ENCODE measurements at regions not wholly inside any gene's neighbourhood (a gene's known extent, or its start where the extent isn't known, plus 50 kb on each side); places are given as distances from the start of the nearest gene placed in this dataset.
A peak's percentile ranks its signal among the peaks of the same experiment; 100 is the strongest.
"Not testable (repeated sequence)": the region's sequence is repeated elsewhere in the genome, so short reads cannot be mapped to it uniquely, and the experiment has no call there.

- H2AFZ ChIP-seq (replicated peaks); H3K4me3 ChIP-seq; H3K36me3 Mint-ChIP-seq; H3K27ac ChIP-seq; DNase-seq (ENCODE audit: low spot score); H3K4me1 ChIP-seq; H3K4me1 Mint-ChIP-seq; H3K27ac Mint-ChIP-seq; H4K20me1 ChIP-seq (ENCODE audit: low read depth); H3K79me2 ChIP-seq (ENCODE audit: low read depth); H3K27me3 ChIP-seq; H3K4me3 Mint-ChIP-seq; H3K36me3 ChIP-seq; H3K9ac ChIP-seq; H3K27me3 Mint-ChIP-seq (ENCODE audit: insufficient read depth, low read depth); H3F3A ChIP-seq (ENCODE audit: low read depth); H3K9me3 ChIP-seq (ENCODE audit: low read depth); H3K9me3 Mint-ChIP-seq; H3K4me2 ChIP-seq: not testable (repeated sequence)
Observed at GRCh38 chr22:11690170-11690569, 3837.8 kb upstream of the OR11H1 start.

- H3K36me3 ChIP-seq; H3K27ac ChIP-seq; H3K36me3 Mint-ChIP-seq; H2AFZ ChIP-seq (replicated peaks); H3F3A ChIP-seq (ENCODE audit: low read depth); H3K9ac ChIP-seq; H3K4me3 Mint-ChIP-seq; H3K9me3 Mint-ChIP-seq; H3K9me3 ChIP-seq (ENCODE audit: low read depth); H3K4me1 Mint-ChIP-seq; H4K20me1 ChIP-seq (ENCODE audit: low read depth); H3K79me2 ChIP-seq (ENCODE audit: low read depth); H3K27me3 Mint-ChIP-seq (ENCODE audit: insufficient read depth, low read depth); H3K4me1 ChIP-seq; H3K27me3 ChIP-seq; H3K27ac Mint-ChIP-seq; H3K4me2 ChIP-seq; H3K4me3 ChIP-seq: not testable (repeated sequence)
- peak; percentile 1 for DNase-seq (ENCODE audit: low spot score)
Observed at GRCh38 chr22:11703588-11703987, 3824.4 kb upstream of the OR11H1 start.

- not testable (repeated sequence) for H3K27me3 Mint-ChIP-seq (ENCODE audit: insufficient read depth, low read depth); H3F3A ChIP-seq (ENCODE audit: low read depth); H3K4me3 ChIP-seq; H4K20me1 ChIP-seq (ENCODE audit: low read depth); H3K4me1 ChIP-seq; H3K27ac ChIP-seq; H3K36me3 Mint-ChIP-seq; H3K36me3 ChIP-seq; H3K9me3 Mint-ChIP-seq; H3K27me3 ChIP-seq; H3K4me1 Mint-ChIP-seq; H3K4me3 Mint-ChIP-seq; H2AFZ ChIP-seq (replicated peaks); H3K79me2 ChIP-seq (ENCODE audit: low read depth); H3K9me3 ChIP-seq (ENCODE audit: low read depth); DNase-seq (ENCODE audit: low spot score); H3K27ac Mint-ChIP-seq; H3K4me2 ChIP-seq; H3K9ac ChIP-seq
Observed at GRCh38 chr22:11706826-11707225, 3821.2 kb upstream of the OR11H1 start.

Measured in neural progenitor cell (in vitro differentiated cells).